HTR-8/SVneo (cell line): ENCODE measurements at regions not wholly inside any gene's neighbourhood (a gene's known extent, or its start where the extent isn't known, plus 50 kb on each side); places are given as distances from the start of the nearest gene placed in this dataset.
"Not testable (repeated sequence)": the region's sequence is repeated elsewhere in the genome, so short reads cannot be mapped to it uniquely, and the experiment has no call there.

Source experiments
- DNase-seq: peaks from one replicate; pipeline ENCODE4 v3.0.0; 2011; ENCODE audit warnings: low spot score, mixed read lengths; ENCODE audit not compliant: insufficient read length
- FAIRE-seq: peaks from 2 replicates; lab custom pipeline; 2011; peaks lifted over from hg19 to GRCh38; lab: Jason Lieb, UNC

GRCh38 chr4:123530357-123530756 lies 133.8 kb downstream of the SPRY1 start:
- no peak for FAIRE-seq
- no peak for DNase-seq

GRCh38 chr4:123535037-123535748 lies 138.6 kb downstream of the SPRY1 start:
- FAIRE-seq = no peak
- DNase-seq = no peak

- DNase-seq (no peak), FAIRE-seq (no peak)
Observed at GRCh38 chr4:123536225-123536624, 139.6 kb downstream of the SPRY1 start.

GRCh38 chr4:123537906-123538402 lies 141.4 kb downstream of the SPRY1 start:
- DNase-seq, FAIRE-seq: not testable (repeated sequence)

GRCh38 chr4:123545667-123546572 lies 149.3 kb downstream of the SPRY1 start:
- DNase-seq = no peak
- no peak for FAIRE-seq

- FAIRE-seq (no peak), DNase-seq (no peak)
Observed at GRCh38 chr4:123546573-123547060, 150.0 kb downstream of the SPRY1 start.

GRCh38 chr4:123547216-123548165 lies 150.9 kb downstream of the SPRY1 start:
- no peak for DNase-seq
- FAIRE-seq = no peak

GRCh38 chr4:123553279-123553678 lies 156.7 kb downstream of the SPRY1 start:
- no peak for DNase-seq
- FAIRE-seq = no peak

- no peak for FAIRE-seq
- no peak for DNase-seq
Observed at GRCh38 chr4:123553733-123554637, 157.4 kb downstream of the SPRY1 start.

- FAIRE-seq = no peak
- no peak for DNase-seq
Observed at GRCh38 chr4:123554801-123555232, 158.2 kb downstream of the SPRY1 start.

GRCh38 chr4:123555233-123555806 lies 158.7 kb downstream of the SPRY1 start:
- peak; percentile 33 for FAIRE-seq

GRCh38 chr4:123555807-123556273 lies 159.2 kb downstream of the SPRY1 start:
- DNase-seq (peak; percentile 26), FAIRE-seq (no peak)

More at GRCh38 chr4:123555233-123555806, 158.7 kb downstream of the SPRY1 start:
- DNase-seq = peak; percentile 62

- no peak for DNase-seq
- FAIRE-seq = no peak
Observed at GRCh38 chr4:123556526-123556925, 159.9 kb downstream of the SPRY1 start.

GRCh38 chr4:123557857-123558536 lies 161.4 kb downstream of the SPRY1 start:
- FAIRE-seq = no peak

GRCh38 chr4:123558865-123559264 lies 162.3 kb downstream of the SPRY1 start:
- FAIRE-seq (no peak), DNase-seq (no peak)

More at GRCh38 chr4:123557857-123558536, 161.4 kb downstream of the SPRY1 start:
- DNase-seq = no peak

- FAIRE-seq (no peak), DNase-seq (peak; percentile 8)
Observed at GRCh38 chr4:123559955-123560871, 163.6 kb downstream of the SPRY1 start.

GRCh38 chr4:123561525-123561924 lies 164.9 kb downstream of the SPRY1 start:
- DNase-seq = no peak
- no peak for FAIRE-seq
